ENCODE measurements at regions not wholly inside any gene's neighbourhood (a gene's known extent, or its start where the extent isn't known, plus 50 kb on each side); places are given as distances from the start of the nearest gene placed in this dataset.

GRCh38 chr13:111511219-111511732 lies 190.8 kb downstream of the TEX29 start:
- no peak for TF ChIP-seq ZFX (IDR thresholded peaks at IDR 0.05; ENCODE audit: borderline replicate concordance)
- TF ChIP-seq, protein P1, sequence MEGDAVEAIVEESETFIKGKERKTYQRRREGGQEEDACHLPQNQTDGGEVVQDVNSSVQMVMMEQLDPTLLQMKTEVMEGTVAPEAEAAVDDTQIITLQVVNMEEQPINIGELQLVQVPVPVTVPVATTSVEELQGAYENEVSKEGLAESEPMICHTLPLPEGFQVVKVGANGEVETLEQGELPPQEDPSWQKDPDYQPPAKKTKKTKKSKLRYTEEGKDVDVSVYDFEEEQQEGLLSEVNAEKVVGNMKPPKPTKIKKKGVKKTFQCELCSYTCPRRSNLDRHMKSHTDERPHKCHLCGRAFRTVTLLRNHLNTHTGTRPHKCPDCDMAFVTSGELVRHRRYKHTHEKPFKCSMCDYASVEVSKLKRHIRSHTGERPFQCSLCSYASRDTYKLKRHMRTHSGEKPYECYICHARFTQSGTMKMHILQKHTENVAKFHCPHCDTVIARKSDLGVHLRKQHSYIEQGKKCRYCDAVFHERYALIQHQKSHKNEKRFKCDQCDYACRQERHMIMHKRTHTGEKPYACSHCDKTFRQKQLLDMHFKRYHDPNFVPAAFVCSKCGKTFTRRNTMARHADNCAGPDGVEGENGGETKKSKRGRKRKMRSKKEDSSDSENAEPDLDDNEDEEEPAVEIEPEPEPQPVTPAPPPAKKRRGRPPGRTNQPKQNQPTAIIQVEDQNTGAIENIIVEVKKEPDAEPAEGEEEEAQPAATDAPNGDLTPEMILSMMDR (IDR thresholded peaks at IDR 0.05) = no peak
- no peak overlapping the region for H3K27ac ChIP-seq

DNA sequence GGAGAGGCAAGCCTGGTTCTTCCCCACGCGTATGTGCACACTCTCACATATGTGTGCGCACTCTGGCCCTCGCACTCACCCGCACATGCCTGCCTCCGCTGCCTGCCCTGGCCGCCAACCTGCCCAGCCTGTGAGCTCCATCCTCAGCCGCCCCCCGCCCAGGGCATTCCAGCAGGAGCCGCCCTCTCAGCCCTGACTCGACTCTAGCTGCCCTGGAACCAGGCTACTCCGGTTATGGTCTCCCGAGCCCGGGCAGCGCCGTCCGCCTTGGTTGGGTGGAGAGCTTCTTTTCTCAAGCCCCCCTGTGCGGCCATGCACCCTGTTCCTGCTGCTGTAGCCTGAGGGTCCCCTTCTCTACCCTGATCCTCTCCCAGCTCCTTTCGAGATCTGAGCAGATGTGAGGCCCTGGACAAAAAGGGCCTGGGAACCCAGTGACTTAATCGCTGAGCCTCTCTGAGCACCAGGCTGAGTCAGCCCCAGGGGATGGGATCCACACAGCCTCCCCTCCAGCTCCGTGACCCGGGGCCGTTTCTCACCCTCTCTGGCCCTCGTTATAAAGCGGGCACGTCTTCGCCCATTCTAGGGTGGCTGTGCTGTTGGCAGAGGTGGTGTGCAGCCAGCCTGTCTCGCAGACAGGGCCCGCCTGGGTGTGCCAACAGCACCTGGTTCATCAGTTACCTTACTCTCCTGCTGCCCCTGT lies 191.5 kb downstream of the TEX29 start:
- H3K27ac ChIP-seq = no peak overlapping the region
- no peak for TF ChIP-seq ZFX (IDR thresholded peaks at IDR 0.05; ENCODE audit: borderline replicate concordance)
- TF ChIP-seq, protein P1 (IDR thresholded peaks at IDR 0.05) = no peak

- no peak overlapping the region for H3K27ac ChIP-seq
- no peak for TF ChIP-seq ZFX (IDR thresholded peaks at IDR 0.05; ENCODE audit: borderline replicate concordance)
- TF ChIP-seq, protein P1 (IDR thresholded peaks at IDR 0.05) = no peak
Observed at GRCh38 chr13:111512707-111513106, 192.3 kb downstream of the TEX29 start.

- no peak for TF ChIP-seq ZFX (IDR thresholded peaks at IDR 0.05; ENCODE audit: borderline replicate concordance)
- TF ChIP-seq, protein P1 (IDR thresholded peaks at IDR 0.05) = no peak
- no peak overlapping the region for H3K27ac ChIP-seq
Observed at GRCh38 chr13:111513766-111514609, 193.5 kb downstream of the TEX29 start.

GRCh38 chr13:111514610-111515306 lies 194.3 kb downstream of the TEX29 start:
- TF ChIP-seq, protein P1 (IDR thresholded peaks at IDR 0.05) = no peak
- TF ChIP-seq ZFX (IDR thresholded peaks at IDR 0.05; ENCODE audit: borderline replicate concordance) = no peak
- no peak overlapping the region for H3K27ac ChIP-seq

GRCh38 chr13:111515307-111515617 lies 194.8 kb downstream of the TEX29 start:
- no peak for TF ChIP-seq ZFX (IDR thresholded peaks at IDR 0.05; ENCODE audit: borderline replicate concordance)
- TF ChIP-seq, protein P1 (IDR thresholded peaks at IDR 0.05) = no peak

More at GRCh38 chr13:111515307-111515617, 194.8 kb downstream of the TEX29 start:
- H3K27ac ChIP-seq = no peak overlapping the region
